ENCODE measurements at regions not wholly inside any gene's neighbourhood (a gene's known extent, or its start where the extent isn't known, plus 50 kb on each side); places are given as distances from the start of the nearest gene placed in this dataset.

DNA sequence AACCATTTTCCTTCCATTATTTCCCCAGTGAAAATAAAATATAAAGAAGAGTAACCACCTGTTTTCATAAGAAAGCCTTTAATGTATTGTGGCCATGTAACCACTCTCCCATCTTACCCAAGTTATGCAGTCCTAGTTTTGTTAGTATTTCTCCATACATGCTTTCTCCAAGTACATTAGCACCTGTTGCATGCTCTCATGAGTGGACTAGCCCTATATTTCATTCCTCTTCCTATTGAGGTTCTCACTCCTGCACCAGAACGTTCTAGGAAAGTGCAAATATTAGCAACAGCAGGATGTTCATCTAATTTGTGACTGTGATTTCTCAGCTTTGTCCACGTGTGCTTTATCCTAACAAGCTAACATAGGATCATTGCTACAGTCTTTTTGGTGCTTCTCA lies 155.1 kb upstream of the NPVF start:
- ChIA-PET CTCF (no interaction called here), POLR2A (ENCODE audit: low non-redundant PET) (no interaction called here)
- no peak overlapping the region for H3K27ac ChIP-seq
- TF ChIP-seq CTCF (conservative IDR thresholded peaks at IDR 0.05; ENCODE audit: low read depth), result no peak
- no peak for DNase-seq (ENCODE audit: low spot score)

GRCh38 chr7:25384788-25385505 lies 156.7 kb upstream of the NPVF start:
- no peak for TF ChIP-seq CTCF (conservative IDR thresholded peaks at IDR 0.05; ENCODE audit: low read depth)
- ChIA-PET POLR2A (ENCODE audit: low non-redundant PET) (no interaction called here), CTCF (interaction anchor here (0.6 kb wide), 1 partner anchor 1101 kb away, joined by 3 read pairs; the partner anchor contains the start of gene NPY)
- no peak overlapping the region for H3K27ac ChIP-seq
- no peak for DNase-seq (ENCODE audit: low spot score)

DNA sequence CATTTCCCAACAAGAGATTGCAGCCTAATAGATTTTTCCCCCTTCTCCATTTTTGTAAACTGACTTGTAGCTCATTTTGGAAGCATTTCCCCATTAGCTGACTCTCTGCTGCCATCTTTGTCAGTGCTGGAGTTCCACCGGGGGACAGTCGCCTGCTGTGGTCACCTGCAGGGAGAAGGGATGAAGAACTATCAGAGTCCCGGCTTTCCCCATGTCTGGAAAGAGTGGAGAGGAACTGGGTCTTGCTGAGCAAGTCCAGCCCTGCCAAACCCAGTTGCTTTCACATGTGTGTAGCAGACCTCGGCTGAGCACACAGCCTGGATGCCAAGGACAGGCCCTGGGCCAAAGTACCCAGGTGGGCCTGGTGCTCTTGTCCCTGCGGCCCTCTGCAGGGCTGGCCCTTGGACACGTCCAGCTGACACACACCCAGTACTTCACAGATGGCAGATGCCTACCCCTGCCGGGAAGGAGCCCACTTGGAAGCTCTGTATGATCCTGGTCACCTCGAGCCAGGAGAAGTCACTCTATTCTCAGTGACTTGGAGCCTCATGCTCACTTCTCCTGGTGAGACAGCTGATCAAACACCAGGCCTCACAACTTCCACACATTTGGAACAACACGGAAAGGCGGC lies 157.3 kb upstream of the NPVF start:
- no peak for TF ChIP-seq CTCF (conservative IDR thresholded peaks at IDR 0.05; ENCODE audit: low read depth)

DNA sequence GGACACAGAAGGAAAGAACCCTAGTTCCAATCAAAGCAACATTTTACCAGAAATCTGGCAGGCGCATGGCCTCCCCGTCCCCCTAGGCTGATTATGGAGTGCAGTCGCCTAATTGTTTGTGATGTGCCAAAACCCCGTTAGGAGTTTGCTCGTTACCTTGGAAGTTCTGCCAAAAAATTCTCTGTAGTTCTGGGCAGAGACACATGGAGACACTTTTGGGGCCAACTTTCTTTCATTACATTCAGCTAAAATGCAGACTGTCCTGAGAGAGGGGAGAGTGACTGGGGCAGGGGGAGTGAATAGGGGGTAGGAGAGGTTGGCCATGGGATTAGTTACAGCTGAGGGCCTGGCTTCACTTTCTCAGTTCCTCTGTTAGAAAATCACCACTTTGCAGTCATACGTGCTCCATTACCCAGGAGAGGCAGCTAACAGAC lies 158.0 kb upstream of the NPVF start:
- POLR2A ChIA-PET (ENCODE audit: low non-redundant PET), result no interaction called here
- CTCF ChIA-PET, result interaction anchor here (0.6 to 0.9 kb wide), 2 partner anchors 10 to 405 kb away, joined by 3 to 4 read pairs; no protein-coding TSS in a partner anchor
- no peak for DNase-seq (ENCODE audit: low spot score)
- no peak for TF ChIP-seq CTCF (conservative IDR thresholded peaks at IDR 0.05; ENCODE audit: low read depth)
- H3K27ac ChIP-seq, result no peak overlapping the region

More for the DNA sequence above, 157.3 kb upstream of the NPVF start:
- no peak for DNase-seq (ENCODE audit: low spot score)
- ChIA-PET CTCF (interaction anchor here (0.6 kb wide), 2 partner anchors 404 to 1102 kb away, joined by 3 read pairs; partner anchors contain the start of gene NPY), POLR2A (ENCODE audit: low non-redundant PET) (no interaction called here)
- H3K27ac ChIP-seq, result no peak overlapping the region

- POLR2A ChIA-PET (ENCODE audit: low non-redundant PET), result no interaction called here
- H3K27ac ChIP-seq, result no peak overlapping the region
- TF ChIP-seq CTCF (conservative IDR thresholded peaks at IDR 0.05; ENCODE audit: low read depth), result no peak
- DNase-seq (ENCODE audit: low spot score), result no peak
- CTCF ChIA-PET, result interaction anchor here (0.6 kb wide), 3 partner anchors 36 to 1351 kb away, joined by 3 to 4 read pairs (median 3); no protein-coding TSS in a partner anchor
Observed at GRCh38 chr7:25388681-25389080, 160.4 kb upstream of the NPVF start.

- ChIA-PET CTCF (interaction anchor here (0.6 to 2.4 kb wide), 5 partner anchors 13 to 462 kb away, joined by 3 to 8 read pairs (median 3); no protein-coding TSS in a partner anchor), POLR2A (ENCODE audit: low non-redundant PET) (no interaction called here)
- DNase-seq (ENCODE audit: low spot score), result peak; percentile 47
Observed at GRCh38 chr7:25389489-25390106, 161.3 kb upstream of the NPVF start.

More at GRCh38 chr7:25389489-25390106, 161.3 kb upstream of the NPVF start:
- H3K27ac ChIP-seq, result no peak overlapping the region
- TF ChIP-seq CTCF (conservative IDR thresholded peaks at IDR 0.05; ENCODE audit: low read depth), result peak; percentile 51

Measured in RWPE1 (cell line).